ENCODE measurements at regions not wholly inside any gene's neighbourhood (a gene's known extent, or its start where the extent isn't known, plus 50 kb on each side); places are given as distances from the start of the nearest gene placed in this dataset.
"Not testable (repeated sequence)": the region's sequence is repeated elsewhere in the genome, so short reads cannot be mapped to it uniquely, and the experiment has no call there.

DNA sequence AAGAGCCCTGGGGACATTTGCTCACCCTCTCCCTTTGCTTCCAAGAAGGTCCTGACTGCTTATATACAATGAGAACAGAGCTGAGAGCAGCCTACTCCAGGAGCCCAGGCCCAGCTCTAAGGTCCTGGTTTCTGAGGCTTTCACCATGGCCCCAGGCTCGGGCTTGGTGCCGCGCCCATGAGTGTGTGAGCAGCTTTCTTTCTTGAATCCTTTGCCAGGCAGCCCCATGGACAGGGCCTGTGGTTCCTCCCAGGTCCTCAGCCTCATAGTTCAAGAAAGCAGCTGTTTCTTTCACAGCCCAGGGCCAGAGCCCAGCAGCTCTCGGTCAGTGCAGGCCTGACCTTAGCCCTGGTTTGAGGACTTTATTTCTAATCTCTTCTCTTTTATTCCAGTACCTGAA, 1197.2 kb downstream of the RPIA start:
- TF ChIP-seq CTCF, POLR2AphosphoS5, POLR2A (IDR thresholded peaks at IDR 0.05): not testable (repeated sequence)

Data from stomach (tissue), 4 donors.